ENCODE measurements at regions not wholly inside any gene's neighbourhood (a gene's known extent, or its start where the extent isn't known, plus 50 kb on each side); places are given as distances from the start of the nearest gene placed in this dataset.

DNA sequence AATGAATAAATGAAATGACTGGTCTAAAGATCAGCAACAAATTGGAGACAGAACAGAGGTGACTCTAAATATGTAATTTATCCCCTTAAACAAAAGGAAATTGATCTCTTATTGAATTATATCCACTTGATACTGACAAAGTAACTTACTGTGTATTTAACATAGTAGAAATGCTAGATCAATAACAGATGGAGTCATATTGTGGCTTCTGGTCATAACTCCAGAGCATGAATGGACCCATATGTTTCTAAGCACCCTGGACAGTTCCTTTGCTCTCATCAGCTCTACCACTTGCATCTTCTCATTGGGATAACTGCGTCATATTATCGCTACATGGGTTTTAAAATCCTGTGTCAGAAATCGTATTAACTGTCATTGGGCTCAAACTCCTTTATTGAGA lies 222.3 kb downstream of the ETS1 start:
- peak; percentile 70 for DNase-seq

DNA sequence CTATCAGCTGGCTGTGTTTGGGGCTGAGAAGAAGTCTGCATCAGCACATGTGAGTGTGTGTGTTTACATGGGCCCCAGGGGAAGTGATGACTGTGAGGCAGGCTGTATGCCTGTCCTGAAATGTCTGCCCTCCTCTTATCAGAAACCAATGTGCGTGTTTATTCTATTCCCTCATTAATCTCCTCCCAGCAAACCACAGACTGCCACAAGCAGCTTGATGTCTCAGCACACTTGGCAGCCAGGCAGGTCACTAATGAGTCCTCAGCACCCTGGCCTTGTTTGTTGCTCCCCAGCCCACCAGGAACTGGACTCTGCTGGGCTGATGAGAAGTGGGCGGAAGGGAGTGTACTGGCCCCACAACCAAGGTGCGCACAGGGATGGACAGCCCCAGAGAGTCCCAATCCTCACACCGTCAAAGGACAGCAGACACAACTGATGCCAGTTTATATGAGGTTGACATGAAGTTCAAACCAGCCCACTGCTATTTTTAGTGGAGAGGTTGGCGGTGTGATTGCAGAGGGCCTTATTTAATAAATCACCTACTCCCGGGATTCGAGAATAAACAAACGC lies 225.8 kb downstream of the ETS1 start:
- no peak for DNase-seq

DNA sequence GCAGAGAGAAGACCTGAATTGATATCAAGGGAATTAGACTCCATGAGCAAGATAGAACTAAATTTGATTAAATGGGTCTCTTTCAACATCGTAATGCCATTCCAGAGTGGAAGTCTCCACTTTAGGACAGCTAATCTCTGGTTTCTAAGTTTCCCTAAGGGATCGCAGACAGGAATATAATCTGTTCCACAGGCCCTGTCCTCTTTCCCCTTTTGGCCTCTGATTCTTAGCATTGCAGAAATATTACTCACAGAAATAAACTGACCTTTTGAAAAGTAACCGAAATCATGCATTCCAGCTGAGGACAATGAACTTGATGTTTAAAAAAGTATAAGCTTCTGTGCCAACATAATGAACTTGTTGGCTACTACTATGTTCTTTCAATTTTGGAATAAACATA lies 227.8 kb downstream of the ETS1 start:
- no peak for DNase-seq

DNA sequence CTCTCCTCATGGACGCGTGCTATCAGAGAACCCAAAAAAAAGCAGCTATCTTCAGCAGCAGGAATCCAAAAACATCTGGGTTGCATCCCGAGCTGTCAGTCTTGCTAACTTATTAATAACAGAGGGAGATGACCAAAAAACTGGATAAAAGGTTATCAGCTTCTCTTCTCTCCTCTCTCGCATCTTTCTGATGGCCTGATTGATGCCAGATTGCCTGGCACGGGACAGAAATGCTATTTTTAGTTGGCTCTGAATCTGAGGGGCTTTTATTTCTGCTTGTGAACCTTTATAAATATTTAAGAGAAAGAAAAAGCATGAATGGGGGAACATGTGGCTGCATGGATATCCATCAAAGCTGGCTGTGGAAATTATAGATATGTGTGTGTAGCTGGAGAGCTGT lies 230.3 kb downstream of the ETS1 start:
- DNase-seq = no peak

DNA sequence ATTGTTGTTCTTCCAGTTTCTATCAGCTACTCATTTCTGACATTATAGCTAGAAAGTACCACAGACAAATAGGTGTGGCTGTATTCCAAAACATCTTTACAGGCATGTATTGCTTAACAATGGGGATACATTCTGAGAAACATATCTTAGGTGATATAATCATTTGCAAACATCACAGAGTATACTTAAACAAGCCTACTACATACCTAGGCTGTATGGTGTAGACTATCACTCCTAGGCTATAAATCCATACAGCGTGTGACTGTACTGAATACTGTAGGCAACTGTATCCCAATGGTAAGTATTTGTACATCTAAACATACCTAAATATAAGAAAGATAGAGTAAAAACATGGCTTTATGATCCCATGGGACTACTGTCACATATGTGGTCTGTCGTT lies 231.8 kb downstream of the ETS1 start:
- DNase-seq = no peak

DNA sequence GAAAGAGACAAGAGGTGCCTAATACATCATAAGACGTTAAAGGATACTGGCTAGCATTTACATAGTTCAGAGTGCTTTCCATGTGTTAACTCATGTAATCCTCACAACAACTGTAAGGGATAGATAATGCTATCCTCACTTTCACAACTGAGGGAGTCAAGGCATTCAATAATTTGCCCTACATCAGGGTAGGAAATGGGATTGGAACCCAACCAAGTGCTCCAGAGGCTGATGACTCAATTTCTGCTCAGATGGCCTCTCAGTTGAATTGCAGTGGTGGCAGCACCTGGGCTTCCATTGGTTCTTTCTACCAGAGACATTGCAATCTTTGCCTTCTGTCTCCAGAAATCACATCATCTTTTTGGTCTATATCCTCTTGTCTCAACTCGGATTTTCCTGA lies 232.9 kb downstream of the ETS1 start:
- no peak for DNase-seq

DNA sequence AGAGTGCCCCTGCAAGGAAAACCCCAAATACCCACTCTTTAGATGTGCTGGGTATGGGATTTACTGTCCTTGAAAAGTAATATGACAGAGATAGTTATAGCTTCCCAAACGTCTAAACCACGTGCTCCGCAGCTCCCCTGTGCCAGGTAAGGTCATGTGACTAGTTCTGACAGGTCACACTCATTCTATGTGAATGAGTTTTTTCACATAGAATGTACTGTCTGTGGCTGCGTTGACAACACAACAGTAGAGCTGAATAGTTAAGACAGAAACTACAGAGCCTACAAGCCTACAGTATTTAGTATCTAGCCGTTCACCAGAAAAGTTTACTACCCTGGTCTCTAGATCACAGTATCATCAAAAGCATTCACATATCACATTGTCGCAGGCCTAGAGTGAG lies 236.2 kb downstream of the ETS1 start:
- DNase-seq = no peak

DNA sequence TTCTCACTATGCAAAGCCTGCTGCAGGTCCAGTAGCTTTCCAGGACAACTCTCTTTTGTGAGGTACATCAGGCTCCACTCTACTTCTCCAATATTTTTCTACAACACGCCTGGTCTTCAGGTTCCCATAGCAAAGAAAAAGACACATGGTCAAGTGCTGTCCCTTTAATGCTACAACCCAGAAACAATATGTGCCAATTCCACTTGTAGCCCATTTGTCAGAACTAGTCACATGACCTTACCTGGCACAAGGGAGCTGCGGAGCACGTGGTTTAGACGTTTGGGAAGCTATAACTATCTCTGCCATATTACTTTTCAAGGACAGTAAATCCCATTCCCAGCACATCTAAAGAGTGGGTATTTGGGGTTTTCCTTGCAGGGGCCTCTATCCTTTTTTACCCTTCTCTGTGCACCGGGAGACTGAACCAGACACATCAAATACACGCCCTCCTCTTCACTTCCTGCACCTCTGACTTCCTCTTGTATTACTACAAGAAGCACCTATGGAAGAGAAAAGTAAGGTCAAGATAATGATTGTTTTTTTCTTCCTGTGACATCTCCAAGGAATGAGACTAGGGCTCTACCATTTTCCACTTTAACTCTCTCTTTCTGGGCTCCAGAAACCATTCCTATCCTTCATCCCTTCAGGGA lies 237.6 kb downstream of the ETS1 start:
- DNase-seq = no peak

DNA sequence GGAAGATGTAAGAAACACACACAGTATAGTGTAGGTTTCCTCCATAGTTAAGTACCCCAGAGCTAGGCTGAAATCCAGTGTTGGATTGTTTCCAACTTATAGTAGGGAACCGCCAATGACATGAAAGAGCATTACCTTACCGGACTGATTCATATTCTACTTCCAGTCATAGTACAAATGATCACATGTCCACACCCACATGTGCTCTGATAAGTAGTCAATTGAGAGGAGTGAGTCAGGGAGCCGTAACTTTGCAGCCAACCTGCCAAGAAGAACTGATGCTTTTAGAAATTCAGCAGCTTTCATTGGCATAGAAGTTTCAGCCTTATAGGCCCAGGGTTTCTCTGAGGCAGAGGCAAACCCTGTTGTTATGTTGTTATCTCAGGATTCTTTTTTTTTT lies 240.6 kb downstream of the ETS1 start:
- DNase-seq = no peak

DNA sequence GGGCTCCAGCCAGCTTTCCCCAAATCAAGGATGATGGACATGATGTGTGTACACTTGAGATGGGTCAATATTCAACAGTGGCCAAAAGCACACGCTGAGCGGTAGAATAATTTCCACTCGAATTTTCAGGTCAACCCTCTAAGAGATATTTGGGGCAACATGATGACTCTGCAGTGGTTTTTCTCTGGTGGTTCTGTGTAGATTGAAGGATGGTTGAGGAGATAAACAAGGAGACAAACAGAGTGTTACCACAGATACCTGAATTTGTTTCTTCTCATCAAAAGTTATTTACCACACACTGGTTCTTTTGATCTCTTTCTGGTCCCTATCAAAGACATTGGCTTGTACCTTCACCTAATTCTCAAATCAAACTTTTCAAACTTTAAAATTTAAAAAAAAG lies 242.0 kb downstream of the ETS1 start:
- no peak for DNase-seq

DNA sequence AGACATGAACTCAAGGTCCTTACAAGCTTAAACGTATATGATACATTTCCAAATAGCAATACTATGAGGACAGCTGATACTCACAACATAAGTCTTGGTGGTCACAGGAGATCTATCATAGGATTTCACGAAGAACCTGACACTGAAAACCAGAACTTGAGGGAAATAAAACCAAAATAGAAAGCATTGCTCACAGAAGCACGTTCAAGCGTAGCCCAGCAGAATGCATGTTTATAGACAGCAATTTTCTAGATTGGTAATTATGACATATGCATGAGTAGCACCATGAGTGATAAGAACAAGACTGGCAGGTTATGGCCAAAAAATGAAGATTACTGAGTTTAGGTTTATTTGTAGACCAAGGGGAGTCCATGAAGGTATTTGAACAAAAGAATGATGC lies 243.5 kb downstream of the ETS1 start:
- no peak for DNase-seq

DNA sequence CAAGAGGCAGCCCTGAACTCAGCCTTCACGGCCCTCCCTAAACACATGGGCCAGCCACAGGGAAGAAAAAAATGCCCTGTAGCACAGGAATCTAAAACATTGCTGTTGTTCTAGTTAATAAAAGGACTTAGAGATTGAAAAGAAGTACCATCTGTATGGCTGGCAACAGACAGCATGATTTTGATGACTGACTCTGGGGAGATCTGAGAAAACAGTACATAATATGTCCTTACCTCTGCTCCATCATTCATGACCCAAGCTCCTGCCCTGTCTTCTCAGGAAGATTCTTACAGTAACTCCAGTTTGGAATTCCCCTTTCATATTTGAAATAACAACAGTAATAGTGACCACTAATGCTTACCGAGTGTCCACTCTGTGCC lies 244.2 kb downstream of the ETS1 start:
- no peak for DNase-seq

DNA sequence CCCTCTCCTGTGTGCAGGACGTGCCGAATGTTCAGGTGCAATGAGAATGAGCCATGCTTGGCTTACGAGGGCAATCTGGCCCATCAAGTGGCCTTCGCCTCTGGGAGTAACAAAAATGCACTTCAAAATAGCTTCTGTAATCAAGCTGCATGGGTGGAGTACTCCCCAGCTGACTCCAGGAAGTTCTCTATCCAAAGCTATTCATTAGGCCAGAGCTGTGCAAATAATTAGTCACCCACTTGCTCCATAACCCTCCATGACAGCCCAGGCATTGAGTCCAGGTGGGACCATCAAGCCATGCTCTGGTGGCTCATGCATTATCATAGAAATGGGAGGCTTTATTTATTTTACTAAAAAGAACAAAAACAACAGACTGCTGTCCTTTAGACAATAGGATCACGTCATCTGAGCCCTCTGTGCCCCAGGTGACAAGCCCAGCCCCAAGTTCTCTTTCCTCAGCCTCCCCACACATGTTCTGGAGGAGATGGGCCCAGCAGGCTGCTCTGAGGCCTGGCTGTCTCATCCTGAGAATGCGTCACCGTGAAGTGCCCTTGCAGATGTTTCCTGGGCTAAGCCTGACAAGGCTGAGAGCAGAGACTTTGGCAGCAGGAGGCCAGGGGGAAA lies 244.7 kb downstream of the ETS1 start:
- DNase-seq = no peak

DNA sequence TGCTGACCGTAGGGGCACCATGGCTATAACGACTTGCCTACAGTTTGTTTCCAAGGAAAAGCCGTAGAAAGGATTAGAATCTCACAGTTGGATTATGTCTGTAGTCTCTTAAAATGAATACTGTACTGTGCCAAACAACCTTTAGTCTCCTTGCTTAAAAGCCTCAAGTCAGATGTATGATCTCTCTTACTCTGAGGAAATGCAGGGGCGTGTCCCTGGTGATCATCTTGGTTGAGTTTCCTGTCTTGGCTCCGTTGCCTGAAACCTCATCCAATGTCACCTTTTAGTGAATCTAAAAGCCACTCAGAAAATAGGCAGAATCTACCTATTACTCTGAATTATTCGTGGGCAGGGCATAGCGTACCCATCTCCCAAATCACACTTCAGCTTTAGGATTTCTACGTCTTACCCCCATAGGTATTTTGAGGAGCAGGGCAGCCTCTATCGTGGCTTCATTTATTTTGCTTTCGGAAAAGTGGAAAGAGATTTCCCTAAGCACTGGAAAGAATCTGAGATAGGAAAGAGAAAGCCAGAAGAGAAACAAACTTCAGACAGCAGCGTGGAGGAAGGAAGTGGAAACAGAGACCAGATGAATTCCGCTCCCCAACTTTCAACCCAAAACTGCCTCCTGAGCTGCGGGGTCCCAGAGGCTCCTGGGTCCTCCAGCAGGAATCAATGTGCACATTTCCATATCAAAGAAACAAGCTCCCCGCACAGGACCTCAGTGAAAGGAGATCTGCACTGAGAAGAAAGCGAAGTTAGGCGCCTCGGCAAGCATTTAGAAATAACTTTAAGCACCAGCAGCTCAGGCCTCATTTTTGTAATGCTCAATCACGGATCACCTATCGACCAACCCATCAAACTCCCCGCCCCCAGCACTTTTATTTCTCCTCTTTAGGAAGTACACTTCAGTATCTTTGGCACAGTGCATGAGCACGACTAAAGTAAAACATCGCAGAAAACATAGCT lies 245.8 kb downstream of the ETS1 start:
- no peak for DNase-seq

DNA sequence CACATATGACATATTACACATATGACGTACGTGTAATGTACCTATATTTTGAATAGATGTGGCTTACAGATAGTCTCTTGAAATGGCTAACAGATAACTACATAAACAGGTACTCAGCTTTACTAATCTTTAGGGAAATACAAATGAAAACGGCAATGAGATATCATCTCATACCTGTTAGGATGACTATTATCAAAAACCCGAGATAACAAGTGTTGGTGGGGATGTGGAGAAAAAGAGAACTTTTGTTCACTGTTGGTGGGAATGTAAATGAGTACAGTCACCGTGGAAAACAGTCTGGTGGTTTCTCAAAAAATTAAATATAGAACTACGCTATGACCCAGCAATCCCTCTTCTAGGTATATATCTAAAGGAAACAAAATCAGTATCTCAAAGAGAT lies 247.6 kb downstream of the ETS1 start:
- no peak for DNase-seq

DNA sequence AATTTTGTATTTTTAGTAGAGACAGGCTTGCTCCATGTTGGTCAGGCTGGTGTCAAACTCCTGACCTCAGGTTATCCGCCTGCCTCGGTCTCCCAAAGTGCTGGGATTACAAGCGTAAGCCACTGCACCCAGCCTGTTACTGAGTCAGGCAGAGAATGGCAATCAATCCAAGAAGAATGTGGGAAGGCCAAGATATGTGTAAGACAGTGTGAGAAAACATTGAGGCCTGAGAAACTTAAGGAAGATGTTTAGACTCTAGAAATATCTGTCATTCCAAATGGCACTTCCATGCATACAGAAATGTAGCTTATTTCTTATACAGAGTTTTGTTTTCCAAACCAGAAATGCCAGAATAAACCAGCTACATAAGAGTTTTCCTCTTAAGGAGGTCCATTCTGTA lies 248.5 kb downstream of the ETS1 start:
- no peak for DNase-seq

DNA sequence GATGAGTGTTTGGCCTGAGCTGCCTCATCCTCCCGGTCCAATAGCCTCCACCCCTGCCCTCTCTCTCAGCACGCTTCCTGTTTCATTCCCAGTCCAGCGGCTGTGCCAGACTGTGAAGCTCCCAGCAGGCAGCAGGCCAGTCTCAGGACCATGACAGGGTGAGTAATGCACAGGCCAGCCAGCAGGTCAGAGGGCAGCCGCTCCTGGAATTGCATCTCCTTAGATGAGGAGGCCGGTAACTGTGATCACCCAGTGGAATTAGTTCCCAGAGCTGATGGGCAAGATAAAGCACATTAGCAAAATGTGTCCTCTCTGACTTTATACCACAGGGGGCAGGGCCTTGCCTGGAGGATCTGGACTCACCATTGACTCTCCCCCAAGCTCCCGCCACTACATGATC lies 251.2 kb downstream of the ETS1 start:
- peak; percentile 46 for DNase-seq

DNA sequence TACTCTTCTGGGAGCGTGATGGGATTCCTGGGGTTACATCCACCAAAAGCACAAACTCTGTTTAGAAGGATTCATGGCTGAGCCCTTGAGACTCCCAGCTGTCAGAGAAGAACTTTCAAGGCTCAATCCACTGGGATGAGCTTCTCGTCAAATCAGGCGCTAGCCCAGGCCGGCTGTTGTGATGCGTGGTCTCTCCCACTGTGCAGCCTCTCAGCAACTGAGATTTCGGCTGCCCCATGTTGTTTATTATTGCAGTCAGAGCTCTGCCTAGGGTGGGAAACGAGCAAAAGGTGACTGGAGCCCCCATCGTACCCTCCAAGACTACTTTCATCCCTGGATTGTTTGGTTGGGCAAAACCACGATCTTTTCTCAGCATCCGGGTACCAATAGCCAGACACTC lies 251.6 kb downstream of the ETS1 start:
- DNase-seq = no peak

DNA sequence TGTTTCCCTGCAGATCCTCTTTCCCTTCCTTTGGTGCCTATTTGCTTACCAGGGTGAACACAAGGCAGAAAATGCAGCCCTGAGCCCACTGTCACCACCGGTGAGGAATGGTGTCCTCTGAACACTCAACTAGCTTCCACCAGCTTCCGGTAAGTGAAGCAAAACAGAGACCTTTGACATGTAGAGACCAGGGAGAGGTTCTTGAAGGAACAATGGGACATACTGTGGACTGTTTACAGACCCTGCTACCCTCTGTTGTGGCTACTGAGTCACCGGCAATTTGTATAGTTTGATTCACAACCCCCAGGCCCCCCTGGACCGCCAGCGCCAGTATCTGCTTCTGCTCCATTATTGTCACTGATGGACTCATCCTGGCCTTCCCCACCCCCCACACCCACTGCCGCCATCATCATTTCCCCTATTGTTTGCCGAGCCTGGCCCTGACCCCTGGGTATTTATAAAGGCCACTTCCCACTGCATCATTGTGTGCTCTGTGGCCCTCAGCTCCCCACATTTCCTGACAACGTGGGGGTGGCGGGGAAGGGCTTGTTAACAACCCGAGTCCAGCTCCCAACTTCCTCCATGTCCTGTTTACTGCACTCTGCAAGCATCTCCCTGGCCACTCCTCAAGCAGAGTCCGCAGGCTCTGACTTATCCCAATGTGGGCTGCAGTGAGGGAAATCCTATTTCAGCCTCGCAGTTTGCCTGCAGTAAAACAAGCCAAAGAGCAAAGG lies 252.9 kb downstream of the ETS1 start:
- DNase-seq = no peak

DNA sequence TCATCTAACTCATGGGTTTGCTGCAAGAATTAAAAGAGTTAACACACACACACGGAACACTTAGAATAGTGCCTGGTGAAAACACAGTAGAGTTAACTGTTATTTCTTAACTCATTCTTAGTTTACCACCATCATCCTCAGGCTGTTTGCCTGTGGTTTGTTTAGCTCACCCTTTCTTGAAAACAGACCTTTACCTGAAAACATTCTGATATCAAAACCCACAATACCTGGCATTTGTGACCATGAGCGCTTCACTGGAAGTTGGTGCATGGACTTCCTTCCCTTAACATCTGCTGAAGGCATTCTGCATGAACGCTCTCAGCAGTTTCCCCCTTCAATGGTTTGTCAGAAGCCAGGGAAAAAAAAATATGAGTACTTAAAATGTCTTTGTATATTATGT lies 256.0 kb downstream of the ETS1 start:
- DNase-seq = no peak

DNA sequence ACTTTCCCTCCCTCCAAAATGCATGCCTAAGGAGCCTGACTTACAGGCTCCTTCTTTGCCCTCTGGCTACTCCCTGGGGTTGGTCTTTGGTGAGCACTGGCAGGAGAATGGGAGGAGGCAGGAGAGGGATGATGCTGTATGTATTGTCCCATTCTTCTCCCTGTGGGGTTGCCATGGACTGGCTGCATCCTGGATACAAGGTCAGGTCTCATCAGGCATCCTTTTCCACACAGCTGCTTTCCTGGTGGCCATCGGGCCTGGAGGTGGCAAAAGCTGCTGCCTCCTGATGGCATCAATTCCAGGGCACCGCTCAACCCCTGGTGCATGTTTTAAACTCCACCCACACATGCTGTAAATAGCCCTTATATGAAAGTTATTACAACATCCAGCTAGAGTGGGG lies 257.2 kb downstream of the ETS1 start:
- DNase-seq = no peak

DNA sequence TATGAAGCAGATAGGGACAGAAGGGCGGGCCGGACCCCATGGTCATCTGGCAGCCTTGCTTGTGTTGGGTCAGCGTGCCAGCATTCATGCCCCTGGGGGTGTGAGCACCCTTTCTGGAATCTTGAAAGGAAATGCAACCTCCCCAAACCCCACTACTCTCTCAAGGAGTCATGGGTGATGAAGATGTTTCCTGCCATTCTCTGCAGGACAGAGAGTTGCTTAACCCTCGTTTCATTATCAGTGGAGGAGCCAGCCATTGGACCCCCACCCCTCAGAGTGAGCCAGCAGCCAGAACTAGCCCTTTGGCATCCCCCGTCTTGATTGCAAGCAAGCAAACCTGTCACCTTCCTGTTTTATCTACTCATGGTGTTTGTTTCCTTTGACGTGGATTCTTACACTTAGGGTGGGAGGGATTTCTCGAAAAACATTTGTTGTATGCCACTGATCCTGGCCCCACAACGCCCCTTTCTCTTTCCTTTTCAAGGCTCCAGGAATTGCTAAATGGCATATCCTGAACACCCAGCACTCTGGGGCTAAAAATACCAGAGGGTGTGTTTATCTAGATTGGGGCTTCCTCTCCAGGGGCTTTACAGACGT lies 258.3 kb downstream of the ETS1 start:
- no peak for DNase-seq
